ENCODE measurements at regions not wholly inside any gene's neighbourhood (a gene's known extent, or its start where the extent isn't known, plus 50 kb on each side); places are given as distances from the start of the nearest gene placed in this dataset.
"Not testable (repeated sequence)": the region's sequence is repeated elsewhere in the genome, so short reads cannot be mapped to it uniquely, and the experiment has no call there.

GRCh38 chr6:154623391-154623790, 109.8 kb upstream of the SCAF8 start:
- DNase-seq (ENCODE audit: low spot score): no peak

GRCh38 chr6:154624038-154624599, 109.1 kb upstream of the SCAF8 start:
- DNase-seq (ENCODE audit: low spot score): no peak
- intact Hi-C loops (cut with DNase I): no loop called here

More at GRCh38 chr6:154623391-154623790, 109.8 kb upstream of the SCAF8 start:
- intact Hi-C loops (cut with DNase I): no loop called here

- intact Hi-C loops (cut with DNase I); DNase-seq (ENCODE audit: low spot score): not testable (repeated sequence)
Measured at GRCh38 chr6:154624727-154625126, 108.5 kb upstream of the SCAF8 start.

GRCh38 chr6:154625721-154626120, 107.5 kb upstream of the SCAF8 start:
- DNase-seq (ENCODE audit: low spot score): no peak
- intact Hi-C loops (cut with DNase I): no loop called here

- no peak for DNase-seq (ENCODE audit: low spot score)
- intact Hi-C loops (cut with DNase I): no loop called here
Measured at GRCh38 chr6:154629127-154629526, 104.1 kb upstream of the SCAF8 start.

- no peak for DNase-seq (ENCODE audit: low spot score)
- intact Hi-C loops (cut with DNase I): no loop called here
Measured at GRCh38 chr6:154632119-154632518, 101.1 kb upstream of the SCAF8 start.

- intact Hi-C loops (cut with DNase I): no loop called here
- DNase-seq (ENCODE audit: low spot score): no peak
Measured at GRCh38 chr6:154637392-154637791, 95.8 kb upstream of the SCAF8 start.

GRCh38 chr6:154638369-154638768, 94.8 kb upstream of the SCAF8 start:
- no peak for DNase-seq (ENCODE audit: low spot score)
- intact Hi-C loops (cut with DNase I): no loop called here

GRCh38 chr6:154639196-154639595, 94.0 kb upstream of the SCAF8 start:
- DNase-seq (ENCODE audit: low spot score); intact Hi-C loops (cut with DNase I): not testable (repeated sequence)

GRCh38 chr6:154648188-154648887, 84.9 kb upstream of the SCAF8 start:
- intact Hi-C loops (cut with DNase I): no loop called here

GRCh38 chr6:154648888-154649205, 84.4 kb upstream of the SCAF8 start:
- no peak for DNase-seq (ENCODE audit: low spot score)
- intact Hi-C loops (cut with DNase I): no loop called here

More at GRCh38 chr6:154648188-154648887, 84.9 kb upstream of the SCAF8 start:
- DNase-seq (ENCODE audit: low spot score): no peak

- intact Hi-C loops (cut with DNase I): no loop called here
- DNase-seq (ENCODE audit: low spot score): no peak
Measured at GRCh38 chr6:154649721-154650120, 83.5 kb upstream of the SCAF8 start.

GRCh38 chr6:154650351-154650750, 82.9 kb upstream of the SCAF8 start:
- intact Hi-C loops (cut with DNase I): no loop called here
- no peak for DNase-seq (ENCODE audit: low spot score)

GRCh38 chr6:154651656-154652055, 81.6 kb upstream of the SCAF8 start:
- no peak for DNase-seq (ENCODE audit: low spot score)
- intact Hi-C loops (cut with DNase I): no loop called here

GRCh38 chr6:154653385-154653784, 79.8 kb upstream of the SCAF8 start:
- intact Hi-C loops (cut with DNase I): no loop called here
- no peak for DNase-seq (ENCODE audit: low spot score)

- intact Hi-C loops (cut with DNase I): no loop called here
- DNase-seq (ENCODE audit: low spot score): no peak
Measured at GRCh38 chr6:154653853-154654252, 79.4 kb upstream of the SCAF8 start.

- DNase-seq (ENCODE audit: low spot score): no peak
- intact Hi-C loops (cut with DNase I): no loop called here
Measured at GRCh38 chr6:154656660-154657059, 76.6 kb upstream of the SCAF8 start.

GRCh38 chr6:154661768-154662167, 71.4 kb upstream of the SCAF8 start:
- no peak for DNase-seq (ENCODE audit: low spot score)
- intact Hi-C loops (cut with DNase I): no loop called here

- DNase-seq (ENCODE audit: low spot score): no peak
Measured at GRCh38 chr6:154664287-154664686, 68.9 kb upstream of the SCAF8 start.

GRCh38 chr6:154668156-154668555, 65.1 kb upstream of the SCAF8 start:
- intact Hi-C loops (cut with DNase I): no loop called here
- no peak for DNase-seq (ENCODE audit: low spot score)

More at GRCh38 chr6:154664287-154664686, 68.9 kb upstream of the SCAF8 start:
- intact Hi-C loops (cut with DNase I): no loop called here

- intact Hi-C loops (cut with DNase I): loop anchor here in 1 of 2 donors (1.0 to 10.0 kb wide), 2 partner anchors 10 to 133 kb away; no protein-coding TSS in a partner anchor
- DNase-seq (ENCODE audit: low spot score): no peak
Measured at GRCh38 chr6:154672086-154672485, 61.1 kb upstream of the SCAF8 start.
